Cardiac muscle cell (in vitro differentiated cells and primary cell): ENCODE measurements at regions not wholly inside any gene's neighbourhood (a gene's known extent, or its start where the extent isn't known, plus 50 kb on each side); places are given as distances from the start of the nearest gene placed in this dataset.

Experiments
- DNase-seq, 2 donors: peaks; one replicate each; pipeline versions ENCODE4 v3.0.0 to v3.0.0-alpha.2; 2010 to 2017; ENCODE audit warnings: low read depth in 1 of 2, low spot score in 1 of 2
- H3K27ac ChIP-seq: fragments of 200-600 bp; sonication (generic); 2 replicates; pipeline ENCODE4 v1.5.1; 2016
- H3K27me3 ChIP-seq: fragments of 200-600 bp; sonication (generic); 2 replicates; pipeline ENCODE4 v1.6.0; 2016; ENCODE audit warnings: control low read depth
- H3K36me3 ChIP-seq: fragments of 200-600 bp; sonication (generic); 2 replicates; pipeline ENCODE4 v1.5.1; 2016; ENCODE audit warnings: control low read depth
- H3K4me1 ChIP-seq: fragments of 200-600 bp; sonication (generic); 2 replicates; pipeline ENCODE4 v1.8.1; 2017; ENCODE audit warnings: low read depth, mild to moderate bottlenecking, mixed run types
- H3K4me3 ChIP-seq: fragments of 200-600 bp; sonication (generic); 2 replicates; pipeline ENCODE4 v1.5.1; 2016; ENCODE audit warnings: mild to moderate bottlenecking
- H3K9me3 ChIP-seq: fragments of 200-600 bp; sonication (generic); 2 replicates; pipeline ENCODE4 v1.5.1; 2017; ENCODE audit warnings: low read depth, mild to moderate bottlenecking, control low read depth
- TF ChIP-seq, protein P1 (sequence below): IDR thresholded peaks from 2 replicates; pipeline ENCODE4 v1.5.1; 2012; ENCODE audit warnings: low read depth, mild to moderate bottlenecking, low read length

DNA sequence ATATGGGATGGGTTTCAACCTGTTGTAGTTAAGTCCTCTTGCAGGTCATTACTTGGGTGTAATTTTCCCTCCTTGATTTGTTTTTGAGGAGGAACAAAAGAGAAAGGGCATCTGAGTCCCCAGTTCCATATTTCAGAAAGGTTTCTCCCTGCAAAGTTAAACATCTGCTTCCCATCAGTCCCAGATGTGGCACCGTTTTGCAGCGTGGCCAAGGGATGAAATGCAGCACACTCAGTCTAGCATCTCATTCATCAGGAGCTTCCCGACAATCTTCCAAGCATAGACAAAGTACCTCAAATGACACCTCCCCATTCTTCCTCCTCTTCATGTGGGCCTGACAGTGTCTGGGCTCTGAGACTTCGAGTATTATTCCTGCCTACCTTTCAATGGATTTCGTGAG lies 363.7 kb upstream of the SOX9 start:
- H3K4me3 ChIP-seq = no peak overlapping the region
- H3K9me3 ChIP-seq = no peaks in the 10 kb centered on the region
- H3K4me1 ChIP-seq = no peaks in the 10 kb centered on the region
- no peaks in the 10 kb centered on the region for H3K27me3 ChIP-seq
- H3K27ac ChIP-seq = no peak overlapping the region
- TF ChIP-seq, protein P1, sequence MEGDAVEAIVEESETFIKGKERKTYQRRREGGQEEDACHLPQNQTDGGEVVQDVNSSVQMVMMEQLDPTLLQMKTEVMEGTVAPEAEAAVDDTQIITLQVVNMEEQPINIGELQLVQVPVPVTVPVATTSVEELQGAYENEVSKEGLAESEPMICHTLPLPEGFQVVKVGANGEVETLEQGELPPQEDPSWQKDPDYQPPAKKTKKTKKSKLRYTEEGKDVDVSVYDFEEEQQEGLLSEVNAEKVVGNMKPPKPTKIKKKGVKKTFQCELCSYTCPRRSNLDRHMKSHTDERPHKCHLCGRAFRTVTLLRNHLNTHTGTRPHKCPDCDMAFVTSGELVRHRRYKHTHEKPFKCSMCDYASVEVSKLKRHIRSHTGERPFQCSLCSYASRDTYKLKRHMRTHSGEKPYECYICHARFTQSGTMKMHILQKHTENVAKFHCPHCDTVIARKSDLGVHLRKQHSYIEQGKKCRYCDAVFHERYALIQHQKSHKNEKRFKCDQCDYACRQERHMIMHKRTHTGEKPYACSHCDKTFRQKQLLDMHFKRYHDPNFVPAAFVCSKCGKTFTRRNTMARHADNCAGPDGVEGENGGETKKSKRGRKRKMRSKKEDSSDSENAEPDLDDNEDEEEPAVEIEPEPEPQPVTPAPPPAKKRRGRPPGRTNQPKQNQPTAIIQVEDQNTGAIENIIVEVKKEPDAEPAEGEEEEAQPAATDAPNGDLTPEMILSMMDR = no peak
- DNase-seq = no peak
- H3K36me3 ChIP-seq = no peaks in the 10 kb centered on the region

DNA sequence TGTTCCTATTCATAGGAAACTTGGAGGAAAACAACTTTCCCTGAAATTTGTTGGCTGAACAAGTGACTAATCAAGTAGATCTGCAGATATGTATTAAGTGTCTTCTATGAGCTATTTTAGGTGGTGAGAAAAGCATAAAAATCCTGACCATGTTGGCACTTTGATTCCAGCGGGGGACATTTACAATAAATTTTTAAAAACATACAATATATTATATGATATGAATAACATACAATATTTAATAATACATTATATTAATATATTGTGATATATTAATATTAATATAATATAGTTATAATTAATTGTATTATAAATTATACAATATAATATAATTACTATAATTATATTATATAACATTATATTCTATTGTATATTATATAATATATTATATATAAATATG lies 362.9 kb upstream of the SOX9 start:
- DNase-seq = no peak
- no peaks in the 10 kb centered on the region for H3K36me3 ChIP-seq
- H3K4me1 ChIP-seq = no peaks in the 10 kb centered on the region
- no peaks in the 10 kb centered on the region for H3K27me3 ChIP-seq
- H3K27ac ChIP-seq = no peak overlapping the region
- H3K9me3 ChIP-seq = no peaks in the 10 kb centered on the region
- TF ChIP-seq, protein P1 = no peak
- H3K4me3 ChIP-seq = no peak overlapping the region

DNA sequence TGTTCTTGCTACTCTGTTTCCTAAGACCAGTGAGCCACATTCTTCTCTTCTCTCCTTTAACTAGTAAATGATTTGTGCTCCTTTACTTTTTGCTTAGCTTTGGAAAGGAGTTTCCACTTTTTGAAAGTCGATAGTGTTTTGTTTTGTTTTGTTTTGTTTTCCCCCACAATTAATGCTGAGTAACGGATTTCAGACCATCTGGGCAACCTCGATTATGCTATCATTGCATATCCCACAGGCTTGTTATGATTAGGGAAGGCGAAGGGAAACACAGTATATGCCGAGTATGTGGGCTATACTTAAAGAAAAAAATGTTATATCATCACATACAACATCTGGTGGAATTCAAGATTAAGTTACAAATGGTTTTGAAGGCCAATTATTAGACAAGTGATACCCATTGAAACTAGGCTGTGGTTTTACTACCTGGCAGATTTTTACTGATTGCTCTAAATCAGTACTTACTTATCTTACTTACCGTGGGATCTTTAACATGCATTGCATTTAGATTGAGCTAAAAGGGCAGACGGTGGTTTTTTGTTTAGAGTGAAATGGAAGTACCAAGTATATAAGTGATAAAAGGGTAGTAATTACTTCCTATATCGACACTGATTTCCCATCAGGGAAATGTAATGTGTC lies 361.3 kb upstream of the SOX9 start:
- no peaks in the 10 kb centered on the region for H3K9me3 ChIP-seq
- TF ChIP-seq, protein P1 = no peak
- H3K27ac ChIP-seq = no peak overlapping the region
- no peak overlapping the region for H3K4me3 ChIP-seq
- no peak for DNase-seq
- no peaks in the 10 kb centered on the region for H3K36me3 ChIP-seq
- no peaks in the 10 kb centered on the region for H3K27me3 ChIP-seq
- no peaks in the 10 kb centered on the region for H3K4me1 ChIP-seq

DNA sequence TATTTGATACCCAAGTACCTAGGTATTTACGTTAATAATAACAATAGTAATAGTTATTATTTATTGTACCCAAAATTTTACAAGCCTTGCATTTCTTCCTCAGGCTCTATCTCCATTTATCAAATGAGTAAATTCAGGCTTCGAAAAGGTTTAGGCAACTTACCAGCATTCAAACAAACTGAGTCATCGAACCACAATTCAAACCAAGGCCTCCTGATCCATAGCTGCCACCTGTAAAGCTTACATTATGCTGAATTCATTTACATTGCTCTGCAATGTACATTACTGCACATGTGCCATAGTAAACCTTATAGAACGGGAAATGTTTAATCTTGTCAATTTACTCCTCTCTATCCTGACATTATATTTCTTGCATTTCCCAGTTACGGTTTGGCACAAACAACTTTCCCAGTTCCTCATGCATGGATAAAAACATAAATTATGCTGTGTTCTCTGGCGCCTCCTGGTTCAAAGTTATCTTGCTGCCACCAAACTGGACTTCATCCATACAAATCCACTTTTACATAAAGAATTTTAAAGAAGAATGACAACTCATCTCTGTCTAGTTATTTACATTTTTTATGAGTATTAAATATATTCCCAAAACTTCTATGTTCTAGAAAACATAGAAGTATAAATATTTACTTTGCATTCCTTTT lies 360.6 kb upstream of the SOX9 start:
- DNase-seq = no peak

DNA sequence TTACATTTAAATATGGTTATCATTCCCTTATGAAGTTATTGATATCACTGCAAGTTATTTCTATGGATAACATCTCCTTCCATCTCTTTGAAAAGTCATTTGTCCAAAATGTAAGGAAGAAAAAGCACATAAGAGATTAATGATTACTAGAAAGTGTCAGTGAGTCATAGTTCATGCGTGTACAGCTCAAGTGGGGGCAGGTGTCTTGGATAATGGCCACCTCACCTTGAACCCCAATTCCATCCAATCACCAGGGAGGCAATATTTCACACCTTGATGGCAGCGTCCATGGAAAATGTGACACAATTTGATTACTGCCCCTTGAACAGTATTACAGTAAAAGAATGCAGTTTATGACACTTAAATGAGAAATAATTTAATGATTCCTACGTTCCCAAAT lies 358.3 kb upstream of the SOX9 start:
- Histone ChIP-seq H3K4me1 (no peaks in the 10 kb centered on the region), H3K4me3 (no peak overlapping the region), H3K9me3 (no peaks in the 10 kb centered on the region), H3K27ac (no peak overlapping the region), H3K36me3 (no peaks in the 10 kb centered on the region), H3K27me3 (no peaks in the 10 kb centered on the region)
- no peak for DNase-seq
- TF ChIP-seq, protein P1 = no peak

More for the DNA sequence above, 360.6 kb upstream of the SOX9 start:
- Histone ChIP-seq H3K27ac (no peak overlapping the region), H3K27me3 (no peaks in the 10 kb centered on the region), H3K4me1 (no peaks in the 10 kb centered on the region), H3K9me3 (no peaks in the 10 kb centered on the region), H3K4me3 (no peak overlapping the region), H3K36me3 (no peaks in the 10 kb centered on the region)
- TF ChIP-seq, protein P1 = no peak
